Naive B cell (primary cell): ENCODE measurements at regions not wholly inside any gene's neighbourhood (a gene's known extent, or its start where the extent isn't known, plus 50 kb on each side); places are given as distances from the start of the nearest gene placed in this dataset.
"Not testable (repeated sequence)": the region's sequence is repeated elsewhere in the genome, so short reads cannot be mapped to it uniquely, and the experiment has no call there.

Source experiments
- ATAC-seq, 2 donors: fragments of 150-1000 bp; cut with Tn5 transposase; 2 replicates each; pipeline ENCODE4 v1.10.0; 2021; ENCODE audit warnings: low read depth in 2 of 2, mild to moderate bottlenecking in 2 of 2, moderate library complexity in 2 of 2
- DNase-seq: peaks from one replicate; pipeline ENCODE4 v3.0.0; 2022
- H3K27ac Mint-ChIP-seq, 6 donors: one replicate each; pipeline ENCODE4 v1.8.0; 2020 to 2022; ENCODE audit warnings: mild to moderate bottlenecking in 6 of 6, mixed read lengths in 6 of 6, moderate library complexity in 5 of 6, inconsistent platforms in 2 of 6
- H3K27me3 Mint-ChIP-seq, 3 donors: one replicate each; pipeline ENCODE4 v1.8.0; 2021 to 2022; ENCODE audit warnings: mixed read lengths in 3 of 3, mild to moderate bottlenecking in 1 of 3
- H3K36me3 Mint-ChIP-seq, 2 donors: one replicate each; pipeline ENCODE4 v1.8.0; 2020 to 2022; ENCODE audit warnings: mixed read lengths in 2 of 2, inconsistent platforms in 1 of 2, mild to moderate bottlenecking in 1 of 2
- H3K4me1 Mint-ChIP-seq, 3 donors: one replicate each; pipeline ENCODE4 v1.8.0; 2020 to 2022; ENCODE audit warnings: mixed read lengths in 3 of 3, inconsistent platforms in 1 of 3, mild to moderate bottlenecking in 1 of 3, moderate library complexity in 1 of 3
- H3K4me3 Mint-ChIP-seq, 8 donors: one replicate each; pipeline ENCODE4 v1.8.0; 2020 to 2022; ENCODE audit warnings: mild to moderate bottlenecking in 8 of 8, mixed read lengths in 8 of 8, moderate library complexity in 8 of 8, inconsistent platforms in 2 of 8
- H3K9me3 Mint-ChIP-seq, 7 donors: one replicate each; pipeline ENCODE4 v1.8.0; 2020 to 2022; ENCODE audit warnings: mixed read lengths in 7 of 7, mild to moderate bottlenecking in 5 of 7, inconsistent platforms in 2 of 7, moderate library complexity in 1 of 7

DNA sequence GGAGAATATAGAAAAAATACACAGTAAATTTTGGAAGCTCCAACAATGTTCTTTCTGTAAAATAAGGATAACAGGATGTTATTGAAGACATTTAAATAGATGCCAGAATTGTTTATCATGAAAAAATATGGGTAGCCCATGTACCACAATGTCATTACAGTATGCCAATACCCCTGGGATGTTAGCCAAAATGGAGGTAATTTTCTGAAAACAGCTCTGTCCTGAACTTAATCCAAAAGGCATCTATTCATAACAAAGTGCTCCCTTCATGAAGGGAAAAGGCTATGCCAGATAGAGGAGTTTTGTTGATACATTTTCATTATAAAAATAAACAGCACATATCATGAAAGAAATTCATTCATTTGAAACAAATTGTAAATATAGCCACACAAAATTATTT lies 1902.6 kb upstream of the AGA start:
- Mint-ChIP-seq H3K27ac (no peak overlapping the region), H3K27me3 (no peaks in the 10 kb centered on the region), H3K4me1 (no peaks in the 10 kb centered on the region), H3K36me3 (no peaks in the 10 kb centered on the region), H3K4me3 (no peak overlapping the region), H3K9me3 (peaks cover 0 to 9% (median 5%) of the 10 kb centered on the region in 7 donors)
- ATAC-seq (no peak), DNase-seq (no peak)

GRCh38 chr4:179352221-179352620 lies 1910.0 kb upstream of the AGA start:
- Mint-ChIP-seq H3K27ac (no peak overlapping the region), H3K4me3 (peak overlapping the region in 2 of 8 donors; percentile 9 to 10), H3K9me3 (peaks cover 0 to 13% (median 4%) of the 10 kb centered on the region in 7 donors), H3K36me3 (no peaks in the 10 kb centered on the region), H3K4me1 (no peaks in the 10 kb centered on the region), H3K27me3 (no peaks in the 10 kb centered on the region)
- no peak for ATAC-seq
- DNase-seq: no peak

DNA sequence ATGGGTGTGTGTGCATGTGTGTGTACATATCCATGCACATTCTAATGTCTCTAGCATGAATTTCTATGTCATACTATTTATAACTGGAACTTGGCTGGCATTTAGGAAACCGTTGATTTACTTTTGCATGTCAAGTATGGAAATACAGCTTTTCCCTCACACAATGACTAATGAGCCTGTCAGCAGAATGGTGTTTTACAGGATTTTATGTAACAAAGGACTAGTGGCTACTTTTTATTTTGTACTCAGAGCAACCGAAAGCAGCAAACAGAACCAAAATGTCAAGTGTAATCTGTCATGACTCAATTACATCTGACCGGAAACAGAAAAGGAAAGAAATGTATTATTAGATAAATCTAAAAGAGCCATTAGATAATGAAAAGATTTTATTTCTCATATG lies 1911.5 kb upstream of the AGA start:
- ATAC-seq (no peak), DNase-seq (no peak)
- Mint-ChIP-seq H3K9me3 (peaks cover 0 to 8% (median 2%) of the 10 kb centered on the region in 7 donors), H3K36me3 (no peaks in the 10 kb centered on the region), H3K27me3 (no peaks in the 10 kb centered on the region), H3K4me1 (no peaks in the 10 kb centered on the region), H3K4me3 (no peak overlapping the region), H3K27ac (no peak overlapping the region)

DNA sequence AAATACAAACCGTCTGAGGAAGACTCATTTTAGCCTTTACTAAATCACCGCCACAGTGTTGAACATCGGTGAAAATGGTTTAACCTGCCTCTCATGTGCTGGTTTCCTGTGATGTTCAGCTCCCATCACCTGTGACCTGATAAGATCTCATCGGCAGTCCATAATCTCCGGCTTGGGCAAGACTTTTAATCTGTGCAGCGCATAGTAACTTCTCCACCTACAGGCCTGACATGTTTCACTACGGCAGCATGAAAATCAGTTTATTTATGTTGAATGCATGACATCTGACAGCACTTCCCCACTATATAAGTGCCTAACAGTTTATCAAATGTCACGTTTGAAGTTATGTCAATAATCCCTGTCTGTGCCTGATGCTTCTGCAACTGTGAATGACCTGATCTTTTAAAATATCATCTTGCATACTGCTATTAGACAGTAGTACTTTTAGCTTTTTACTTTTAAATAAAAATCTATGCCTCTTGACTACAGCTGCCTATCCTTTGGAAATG lies 1919.8 kb upstream of the AGA start:
- Mint-ChIP-seq H3K4me3 (no peak overlapping the region), H3K36me3 (no peaks in the 10 kb centered on the region), H3K27ac (no peak overlapping the region), H3K27me3 (no peaks in the 10 kb centered on the region), H3K9me3 (peaks cover 0 to 11% (median 7%) of the 10 kb centered on the region in 7 donors), H3K4me1 (no peaks in the 10 kb centered on the region)
- ATAC-seq (no peak), DNase-seq (no peak)

DNA sequence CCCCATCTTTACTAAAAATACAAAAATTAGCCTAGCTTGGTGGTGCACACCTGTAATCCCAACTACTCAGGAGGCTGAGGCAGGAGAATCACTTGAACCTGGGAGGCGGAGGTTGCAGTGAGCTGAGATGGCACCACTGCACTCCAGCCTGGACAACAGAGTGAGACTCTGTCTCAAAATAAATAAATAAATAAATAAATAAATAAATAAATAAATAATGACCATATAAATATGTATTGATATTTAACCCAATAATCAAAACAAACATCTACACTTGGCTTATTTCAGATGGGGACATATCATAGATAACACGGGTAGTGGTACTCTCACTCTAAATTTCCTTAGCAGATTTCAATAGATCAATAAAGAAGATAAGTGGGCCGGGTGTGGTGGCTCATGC lies 1923.7 kb upstream of the AGA start:
- H3K9me3 Mint-ChIP-seq, H3K27me3 Mint-ChIP-seq: not testable (repeated sequence)

DNA sequence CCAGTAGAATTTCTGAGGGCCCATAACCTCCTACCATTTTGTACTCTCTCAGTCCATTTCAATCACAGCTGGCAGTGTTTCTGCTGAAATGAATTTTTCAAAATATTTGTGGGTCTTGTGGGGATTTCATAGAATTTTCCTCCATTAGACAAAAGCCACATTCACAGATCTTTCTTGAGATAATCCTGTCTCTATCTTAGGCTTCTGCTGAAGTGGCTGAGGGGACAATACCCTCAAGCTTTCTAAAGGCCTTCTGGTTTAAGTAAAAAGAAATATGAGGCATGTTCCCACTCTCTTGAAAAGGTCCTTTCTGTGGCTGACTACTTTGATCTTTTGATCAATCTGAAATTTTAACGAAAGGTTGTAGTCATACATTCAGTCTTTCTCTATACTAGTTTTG lies 1930.0 kb upstream of the AGA start:
- no peak for ATAC-seq
- no peaks in the 10 kb centered on the region for H3K36me3 Mint-ChIP-seq
- H3K27ac Mint-ChIP-seq: no peak overlapping the region
- no peak overlapping the region for H3K4me3 Mint-ChIP-seq
- H3K27me3 Mint-ChIP-seq: no peaks in the 10 kb centered on the region
- no peak for DNase-seq
- peaks cover 0 to 15% (median 5%) of the 10 kb centered on the region in 7 donors for H3K9me3 Mint-ChIP-seq
- no peaks in the 10 kb centered on the region for H3K4me1 Mint-ChIP-seq

More for the DNA sequence above, 1923.7 kb upstream of the AGA start:
- H3K36me3 Mint-ChIP-seq, ATAC-seq, H3K4me3 Mint-ChIP-seq, H3K4me1 Mint-ChIP-seq, H3K27ac Mint-ChIP-seq, DNase-seq: not testable (repeated sequence)

GRCh38 chr4:179372746-179373145 lies 1930.5 kb upstream of the AGA start:
- ATAC-seq: no peak
- no peak for DNase-seq
- Mint-ChIP-seq H3K9me3 (peaks cover 0 to 15% (median 5%) of the 10 kb centered on the region in 7 donors), H3K27me3 (no peaks in the 10 kb centered on the region), H3K36me3 (no peaks in the 10 kb centered on the region), H3K4me3 (no peak overlapping the region), H3K27ac (no peak overlapping the region), H3K4me1 (no peaks in the 10 kb centered on the region)

DNA sequence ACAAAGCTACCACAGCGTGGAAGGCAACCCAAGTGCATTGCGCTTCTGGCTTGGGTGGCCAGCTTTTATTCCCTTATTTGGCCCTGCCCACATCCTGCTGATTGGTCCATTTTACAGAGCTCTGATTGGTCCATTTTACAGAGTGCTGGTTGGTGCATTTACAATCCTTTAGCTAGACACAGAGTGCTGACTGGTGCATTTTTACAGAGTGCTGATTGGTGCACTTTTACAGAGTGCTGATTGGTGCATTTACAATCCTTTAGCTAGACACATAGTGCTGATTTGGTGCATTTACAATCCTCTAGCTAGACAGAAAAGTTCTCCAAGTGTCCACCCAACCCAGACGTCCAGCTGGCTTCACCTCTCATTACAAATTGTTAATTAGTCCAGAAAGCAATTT lies 1936.6 kb upstream of the AGA start:
- DNase-seq, H3K27ac Mint-ChIP-seq, H3K36me3 Mint-ChIP-seq, H3K27me3 Mint-ChIP-seq, ATAC-seq, H3K4me3 Mint-ChIP-seq, H3K4me1 Mint-ChIP-seq: not testable (repeated sequence)
- H3K9me3 Mint-ChIP-seq: peaks cover 4 to 17% (median 4%) of the 10 kb centered on the region in 7 donors

DNA sequence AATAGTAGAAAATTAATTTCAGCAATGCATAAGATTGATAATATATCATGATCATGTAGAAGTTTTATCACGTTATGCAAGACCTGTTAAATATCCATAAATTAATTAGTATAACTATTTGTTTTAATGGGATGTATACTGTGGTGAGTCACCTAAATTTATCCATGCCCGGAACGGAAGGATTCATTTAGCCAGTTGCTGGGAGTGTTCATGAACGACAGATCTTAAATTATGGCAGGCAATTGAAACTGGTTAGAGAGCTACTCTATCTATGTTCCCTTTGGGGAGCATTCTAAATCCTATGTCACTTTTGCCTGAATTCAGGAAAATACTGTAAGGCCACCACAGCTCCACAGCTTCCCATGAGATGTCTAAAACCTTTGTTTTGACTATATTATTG lies 1950.5 kb upstream of the AGA start:
- H3K4me1 Mint-ChIP-seq: no peaks in the 10 kb centered on the region

DNA sequence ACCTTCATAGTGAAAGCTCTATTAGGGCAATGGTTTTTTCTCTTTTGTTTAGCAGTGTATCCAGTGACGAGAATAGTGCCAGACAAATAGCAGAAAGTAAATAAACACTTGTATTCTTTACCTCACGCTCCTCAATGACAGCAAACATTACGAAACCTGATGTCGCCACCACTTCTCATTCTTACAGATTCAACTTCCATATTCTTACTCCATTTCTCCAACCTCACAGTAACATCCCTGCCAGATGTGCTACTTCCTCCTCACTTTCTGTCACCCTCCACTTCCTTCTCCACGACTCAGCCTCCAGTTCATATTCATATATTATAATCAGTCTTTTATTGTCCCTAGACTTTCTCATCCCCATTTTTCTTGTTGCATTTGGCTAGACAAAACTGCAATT lies 1956.2 kb upstream of the AGA start:
- no peak overlapping the region for H3K4me3 Mint-ChIP-seq
- no peak for ATAC-seq
- H3K4me1 Mint-ChIP-seq: no peaks in the 10 kb centered on the region
- no peak for DNase-seq
- peaks cover 0 to 15% (median 5%) of the 10 kb centered on the region in 7 donors for H3K9me3 Mint-ChIP-seq
- H3K27ac Mint-ChIP-seq: no peak overlapping the region
- no peaks in the 10 kb centered on the region for H3K36me3 Mint-ChIP-seq
- H3K27me3 Mint-ChIP-seq: no peaks in the 10 kb centered on the region

More for the DNA sequence above, 1950.5 kb upstream of the AGA start:
- DNase-seq (no peak), ATAC-seq (no peak)
- no peaks in the 10 kb centered on the region for H3K36me3 Mint-ChIP-seq
- H3K9me3 Mint-ChIP-seq: peaks cover 3 to 11% (median 6%) of the 10 kb centered on the region in 7 donors
- H3K27me3 Mint-ChIP-seq: no peaks in the 10 kb centered on the region
- no peak overlapping the region for H3K27ac Mint-ChIP-seq
- H3K4me3 Mint-ChIP-seq: no peak overlapping the region

DNA sequence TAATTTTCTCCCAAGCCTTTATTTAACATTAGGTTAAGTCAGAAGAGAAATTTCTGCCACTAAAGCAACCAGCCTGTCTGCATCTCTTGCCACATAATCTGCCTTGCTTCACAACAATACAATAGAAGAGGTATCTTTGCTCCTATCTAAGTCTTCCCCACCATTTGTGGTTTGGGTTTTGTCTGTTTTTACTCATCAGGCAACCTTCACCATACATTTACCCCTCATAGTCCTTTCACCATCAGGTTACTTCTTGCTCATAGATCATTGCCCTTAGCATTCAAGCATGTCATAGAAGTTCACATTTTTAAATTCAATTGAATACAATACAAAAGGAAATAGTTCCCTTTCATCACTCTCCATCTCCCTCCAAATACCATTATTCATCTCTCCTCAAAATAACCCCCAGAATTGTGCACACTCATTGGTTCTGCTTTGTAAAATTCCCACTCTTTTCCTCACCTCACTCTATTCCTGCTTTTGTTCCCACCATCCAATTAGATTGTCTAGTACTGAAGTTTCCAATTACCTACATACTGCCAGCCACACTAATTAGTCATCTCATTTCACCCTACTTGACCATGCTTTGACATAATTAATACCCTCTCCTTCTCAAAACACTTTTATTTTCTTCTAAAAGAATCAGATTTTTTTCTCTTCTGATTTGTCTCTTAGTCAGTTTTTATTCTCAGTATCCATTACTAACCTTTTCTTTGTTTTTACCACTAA lies 1957.0 kb upstream of the AGA start:
- no peaks in the 10 kb centered on the region for H3K36me3 Mint-ChIP-seq
- DNase-seq: no peak

GRCh38 chr4:179415037-179415846 lies 1973.0 kb upstream of the AGA start:
- Mint-ChIP-seq H3K4me3 (no peak overlapping the region), H3K27me3 (no peaks in the 10 kb centered on the region), H3K27ac (no peak overlapping the region), H3K4me1 (no peaks in the 10 kb centered on the region), H3K9me3 (peaks cover 0 to 8% (median 0%) of the 10 kb centered on the region in 7 donors), H3K36me3 (no peaks in the 10 kb centered on the region)
- DNase-seq: no peak
- ATAC-seq: no peak

More for the DNA sequence above, 1957.0 kb upstream of the AGA start:
- Mint-ChIP-seq H3K4me1 (no peaks in the 10 kb centered on the region), H3K27ac (no peak overlapping the region), H3K4me3 (no peak overlapping the region), H3K27me3 (no peaks in the 10 kb centered on the region), H3K9me3 (peaks cover 0 to 18% (median 6%) of the 10 kb centered on the region in 7 donors)
- ATAC-seq: no peak

- DNase-seq: no peak
- H3K9me3 Mint-ChIP-seq: peaks cover 0 to 8% (median 0%) of the 10 kb centered on the region in 7 donors
- H3K4me1 Mint-ChIP-seq: no peaks in the 10 kb centered on the region
- ATAC-seq: no peak
- no peaks in the 10 kb centered on the region for H3K36me3 Mint-ChIP-seq
- no peaks in the 10 kb centered on the region for H3K27me3 Mint-ChIP-seq
- no peak overlapping the region for H3K4me3 Mint-ChIP-seq
- H3K27ac Mint-ChIP-seq: no peak overlapping the region
Measured at GRCh38 chr4:179415847-179416223, 1973.6 kb upstream of the AGA start.

DNA sequence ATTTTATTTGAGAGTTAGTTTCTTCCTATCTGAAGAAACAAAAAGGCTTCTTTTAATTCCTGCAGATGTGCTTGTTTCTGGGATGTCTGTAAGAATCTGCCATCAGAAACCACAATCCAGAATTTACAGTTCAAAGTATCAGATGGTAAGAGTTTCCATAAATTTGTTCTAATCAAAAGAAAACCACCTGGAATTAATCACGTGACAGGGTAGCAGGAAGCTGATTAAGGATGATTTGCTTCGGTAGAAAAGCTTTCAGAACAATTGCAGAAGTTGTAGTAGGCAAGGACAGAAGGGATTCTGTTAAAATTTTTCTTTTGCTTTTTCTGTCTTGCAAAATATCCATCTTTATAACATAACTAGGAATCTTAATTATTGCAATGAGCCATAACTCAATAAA lies 1975.1 kb upstream of the AGA start:
- ATAC-seq (no peak), DNase-seq (no peak)
- H3K9me3 Mint-ChIP-seq: peaks cover 0 to 8% (median 0%) of the 10 kb centered on the region in 7 donors
- no peaks in the 10 kb centered on the region for H3K4me1 Mint-ChIP-seq
- H3K27ac Mint-ChIP-seq: no peak overlapping the region
- H3K27me3 Mint-ChIP-seq: no peaks in the 10 kb centered on the region
- H3K36me3 Mint-ChIP-seq: no peaks in the 10 kb centered on the region
- H3K4me3 Mint-ChIP-seq: no peak overlapping the region
